ENCODE measurements at regions not wholly inside any gene's neighbourhood (a gene's known extent, or its start where the extent isn't known, plus 50 kb on each side); places are given as distances from the start of the nearest gene placed in this dataset.

GRCh38 chr6:137579612-137580011 lies 85.4 kb upstream of the OLIG3 start:
- no peak for TF ChIP-seq CTCF (conservative IDR thresholded peaks at IDR 0.05; ENCODE audit: low read depth, low read length)
- no peak for TF ChIP-seq RFX5 (IDR thresholded peaks at IDR 0.05; ENCODE audit: low read depth, low read length)
- TF ChIP-seq POLR2A (IDR thresholded peaks at IDR 0.05; ENCODE audit: low read depth, low read length) = no peak
- no peak for TF ChIP-seq CEBPB (IDR thresholded peaks at IDR 0.05; ENCODE audit: low read depth, low read length)
- no peak for TF ChIP-seq RAD21 (IDR thresholded peaks at IDR 0.05; ENCODE audit: low read length)
- TF ChIP-seq MXI1 (IDR thresholded peaks at IDR 0.05; ENCODE audit: borderline replicate concordance, low read depth, low read length) = no peak
- no peak for TF ChIP-seq RCOR1 (IDR thresholded peaks at IDR 0.05; ENCODE audit: insufficient replicate concordance, low read length)
- TF ChIP-seq SMC3 (IDR thresholded peaks at IDR 0.05; ENCODE audit: low read depth, low read length) = no peak
- no peak for TF ChIP-seq FOS (IDR thresholded peaks at IDR 0.05; ENCODE audit: low read depth, low read length)
